ENCODE measurements at regions not wholly inside any gene's neighbourhood (a gene's known extent, or its start where the extent isn't known, plus 50 kb on each side); places are given as distances from the start of the nearest gene placed in this dataset.

DNA sequence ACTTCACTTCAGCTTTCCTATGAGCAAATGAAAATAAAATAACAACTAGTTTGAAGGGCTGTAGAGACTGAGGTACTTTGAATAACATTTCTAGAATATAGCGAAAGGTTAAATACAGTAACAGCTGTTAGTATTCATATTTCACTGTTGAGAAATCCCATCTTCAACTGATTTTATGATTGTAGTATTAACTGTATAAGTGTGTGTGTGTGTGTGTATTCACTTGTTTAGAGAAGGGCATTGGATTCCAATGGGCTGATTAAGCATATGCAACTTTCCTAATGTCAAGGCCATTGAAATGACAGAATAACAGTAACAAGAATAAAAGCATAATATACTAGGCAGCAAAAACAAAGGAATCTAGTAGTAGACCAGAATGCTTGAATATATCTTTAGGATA is 957.5 kb upstream of the EPHA7 start:
- no peaks in the 10 kb centered on the region for H3K9me3 ChIP-seq
- no peaks in the 10 kb centered on the region for H3K4me1 ChIP-seq (ENCODE audit: insufficient read depth)
- H3K4me3 ChIP-seq, result no peak overlapping the region
- no peaks in the 10 kb centered on the region for H3K36me3 ChIP-seq
- DNase-seq, result no peak
- H3K27me3 ChIP-seq, result no peaks in the 10 kb centered on the region
- intact Hi-C loops (cut with DNase I), result no loop called here
- WGBS, 3 donors, result 64 to 77% (median 67%) methylated on average over 1 of the region's 1 CpG
- H3K27ac ChIP-seq, result no peak overlapping the region
- TF ChIP-seq, protein P1, sequence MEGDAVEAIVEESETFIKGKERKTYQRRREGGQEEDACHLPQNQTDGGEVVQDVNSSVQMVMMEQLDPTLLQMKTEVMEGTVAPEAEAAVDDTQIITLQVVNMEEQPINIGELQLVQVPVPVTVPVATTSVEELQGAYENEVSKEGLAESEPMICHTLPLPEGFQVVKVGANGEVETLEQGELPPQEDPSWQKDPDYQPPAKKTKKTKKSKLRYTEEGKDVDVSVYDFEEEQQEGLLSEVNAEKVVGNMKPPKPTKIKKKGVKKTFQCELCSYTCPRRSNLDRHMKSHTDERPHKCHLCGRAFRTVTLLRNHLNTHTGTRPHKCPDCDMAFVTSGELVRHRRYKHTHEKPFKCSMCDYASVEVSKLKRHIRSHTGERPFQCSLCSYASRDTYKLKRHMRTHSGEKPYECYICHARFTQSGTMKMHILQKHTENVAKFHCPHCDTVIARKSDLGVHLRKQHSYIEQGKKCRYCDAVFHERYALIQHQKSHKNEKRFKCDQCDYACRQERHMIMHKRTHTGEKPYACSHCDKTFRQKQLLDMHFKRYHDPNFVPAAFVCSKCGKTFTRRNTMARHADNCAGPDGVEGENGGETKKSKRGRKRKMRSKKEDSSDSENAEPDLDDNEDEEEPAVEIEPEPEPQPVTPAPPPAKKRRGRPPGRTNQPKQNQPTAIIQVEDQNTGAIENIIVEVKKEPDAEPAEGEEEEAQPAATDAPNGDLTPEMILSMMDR (IDR thresholded peaks at IDR 0.05), result no peak
- TF ChIP-seq EP300 (IDR thresholded peaks at IDR 0.05) (no peak), POLR2A (IDR thresholded peaks at IDR 0.05) (no peak)

DNA sequence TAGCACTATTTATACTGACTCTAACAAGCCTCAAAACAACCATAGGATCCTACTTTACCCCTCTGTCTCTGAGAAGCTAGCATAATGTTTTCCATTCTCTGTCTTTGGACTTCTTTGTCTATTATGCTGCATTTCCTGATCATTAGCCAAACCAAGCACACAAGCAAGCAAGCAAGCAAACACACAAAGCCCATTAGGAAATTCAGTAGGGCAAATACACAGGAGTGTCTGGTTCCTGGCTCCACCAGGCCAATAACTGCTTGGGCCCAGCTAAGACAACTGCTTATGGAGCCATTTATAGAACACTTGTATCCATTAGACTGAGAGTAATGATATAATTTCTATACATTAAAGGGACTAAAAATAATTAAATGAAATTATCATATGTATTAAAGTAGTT is 952.9 kb upstream of the EPHA7 start:
- Histone ChIP-seq H3K36me3 (no peaks in the 10 kb centered on the region), H3K27ac (no peak overlapping the region), H3K4me1 (ENCODE audit: insufficient read depth) (no peaks in the 10 kb centered on the region), H3K4me3 (no peak overlapping the region), H3K9me3 (no peaks in the 10 kb centered on the region), H3K27me3 (no peaks in the 10 kb centered on the region)
- no peak for DNase-seq
- no peak for TF ChIP-seq EP300 (IDR thresholded peaks at IDR 0.05)
- TF ChIP-seq, protein P1 (IDR thresholded peaks at IDR 0.05), result no peak
- TF ChIP-seq POLR2A (IDR thresholded peaks at IDR 0.05), result no peak
- intact Hi-C loops (cut with DNase I), result no loop called here

DNA sequence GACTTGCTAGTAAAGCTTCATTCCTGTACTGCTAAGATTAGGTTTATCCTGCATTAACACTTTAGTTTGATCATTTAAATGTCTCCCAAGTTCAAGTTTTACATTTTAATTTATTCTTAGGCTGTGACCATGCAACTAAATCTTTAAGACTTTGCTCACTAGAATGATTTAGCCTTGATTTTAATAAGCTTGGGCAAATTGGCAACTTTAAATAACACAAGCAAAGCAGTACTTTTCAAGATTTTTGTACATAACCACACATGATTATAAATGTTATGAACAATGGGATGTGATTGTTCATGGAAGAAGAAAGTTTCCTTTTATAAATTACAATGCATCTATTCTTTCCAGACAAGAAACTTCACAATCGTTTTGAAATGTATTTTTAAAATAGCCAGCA is 948.0 kb upstream of the EPHA7 start:
- no peak overlapping the region for H3K4me3 ChIP-seq
- no peaks in the 10 kb centered on the region for H3K4me1 ChIP-seq (ENCODE audit: insufficient read depth)
- intact Hi-C loops (cut with DNase I), result no loop called here
- H3K9me3 ChIP-seq, result no peaks in the 10 kb centered on the region
- TF ChIP-seq EP300 (IDR thresholded peaks at IDR 0.05) (no peak), POLR2A (IDR thresholded peaks at IDR 0.05) (no peak)
- TF ChIP-seq, protein P1 (IDR thresholded peaks at IDR 0.05), result no peak
- H3K27me3 ChIP-seq, result no peaks in the 10 kb centered on the region
- 40 to 50% (median 43%) methylated on average over 1 of the region's 1 CpG for WGBS, 3 donors
- no peak for DNase-seq
- H3K36me3 ChIP-seq, result no peaks in the 10 kb centered on the region
- no peak overlapping the region for H3K27ac ChIP-seq

DNA sequence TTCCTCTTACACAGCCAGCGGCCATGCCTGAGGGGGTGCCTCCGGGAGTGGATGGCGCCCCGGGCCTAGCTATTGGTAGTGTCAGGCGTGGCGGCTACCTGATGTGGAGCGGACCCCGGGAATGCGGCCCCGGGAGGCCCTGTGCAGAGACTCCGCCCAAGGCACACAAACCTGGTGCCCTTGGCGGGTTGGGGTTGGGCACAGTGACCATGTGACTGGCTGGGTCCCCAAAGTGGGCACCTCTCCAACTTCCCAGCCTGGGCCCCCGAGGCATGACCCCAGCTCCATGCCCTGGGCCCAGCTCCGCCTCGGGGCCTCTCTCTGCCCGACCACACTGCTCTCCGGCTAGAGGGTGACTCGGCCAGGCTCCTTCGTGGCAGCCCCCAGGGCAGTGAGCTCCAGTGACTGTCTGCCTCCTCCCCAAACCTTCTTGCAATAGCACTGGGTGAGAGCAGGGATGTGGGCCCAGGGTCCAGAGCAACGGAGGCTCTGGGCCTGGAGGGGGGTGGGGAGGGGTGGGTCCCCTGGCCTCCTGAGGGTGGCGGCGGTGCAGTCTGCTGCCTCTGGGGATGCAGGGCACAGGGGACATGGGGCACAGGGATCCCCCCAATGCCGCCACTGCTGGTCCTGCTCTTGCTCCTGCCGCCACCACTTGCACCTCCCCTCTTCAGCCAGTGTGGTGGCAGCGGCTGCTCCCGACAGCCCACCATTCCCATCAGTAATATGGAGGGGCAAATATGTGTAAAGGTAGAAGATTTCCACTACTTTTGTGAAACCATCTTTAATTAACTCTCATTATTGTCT is 942.9 kb upstream of the EPHA7 start:
- Histone ChIP-seq H3K9me3 (no peaks in the 10 kb centered on the region), H3K27me3 (no peaks in the 10 kb centered on the region), H3K4me1 (ENCODE audit: insufficient read depth) (no peaks in the 10 kb centered on the region), H3K36me3 (no peaks in the 10 kb centered on the region), H3K27ac (no peak overlapping the region), H3K4me3 (no peak overlapping the region)
- intact Hi-C loops (cut with DNase I), result no loop called here
- 92 to 94% (median 93%) methylated on average over 22 to 26 of the region's 26 CpGs for WGBS, 3 donors
- TF ChIP-seq EP300 (IDR thresholded peaks at IDR 0.05) (no peak), POLR2A (IDR thresholded peaks at IDR 0.05) (no peak)
- TF ChIP-seq, protein P1 (IDR thresholded peaks at IDR 0.05), result no peak
- peak in 2 of 5 donors; percentile 6 to 13 for DNase-seq

Measured in ovary (tissue), 7 donors.